ENCODE measurements at regions not wholly inside any gene's neighbourhood (a gene's known extent, or its start where the extent isn't known, plus 50 kb on each side); places are given as distances from the start of the nearest gene placed in this dataset.

GRCh38 chr15:95561463-95561862 lies 769.0 kb upstream of the NR2F2 start:
- Histone ChIP-seq H3K4me1 (ENCODE audit: control insufficient read depth, insufficient read depth, low read length) (no peaks in the 10 kb centered on the region), H3K4me3 (ENCODE audit: low read length) (no peak overlapping the region), H3K27me3 (ENCODE audit: control insufficient read depth, insufficient read depth, low read length) (no peaks in the 10 kb centered on the region), H3K36me3 (ENCODE audit: control insufficient read depth, insufficient read depth, low read length) (no peaks in the 10 kb centered on the region), H3K9ac (ENCODE audit: low read length) (no peak overlapping the region), H3K9me3 (ENCODE audit: control insufficient read depth, low read length) (no peaks in the 10 kb centered on the region)

GRCh38 chr15:95563634-95564033 lies 766.9 kb upstream of the NR2F2 start:
- H3K27me3 ChIP-seq (ENCODE audit: control insufficient read depth, insufficient read depth, low read length), result no peaks in the 10 kb centered on the region
- H3K9me3 ChIP-seq (ENCODE audit: control insufficient read depth, low read length), result no peaks in the 10 kb centered on the region
- H3K4me1 ChIP-seq (ENCODE audit: control insufficient read depth, insufficient read depth, low read length), result no peaks in the 10 kb centered on the region
- H3K4me3 ChIP-seq (ENCODE audit: low read length), result no peak overlapping the region
- no peaks in the 10 kb centered on the region for H3K36me3 ChIP-seq (ENCODE audit: control insufficient read depth, insufficient read depth, low read length)
- no peak overlapping the region for H3K9ac ChIP-seq (ENCODE audit: low read length)

GRCh38 chr15:95565016-95565600 lies 765.4 kb upstream of the NR2F2 start:
- H3K4me1 ChIP-seq (ENCODE audit: control insufficient read depth, insufficient read depth, low read length), result no peaks in the 10 kb centered on the region
- no peak overlapping the region for H3K4me3 ChIP-seq (ENCODE audit: low read length)
- H3K27me3 ChIP-seq (ENCODE audit: control insufficient read depth, insufficient read depth, low read length), result no peaks in the 10 kb centered on the region
- no peak overlapping the region for H3K9ac ChIP-seq (ENCODE audit: low read length)
- no peaks in the 10 kb centered on the region for H3K36me3 ChIP-seq (ENCODE audit: control insufficient read depth, insufficient read depth, low read length)
- H3K9me3 ChIP-seq (ENCODE audit: control insufficient read depth, low read length), result no peaks in the 10 kb centered on the region

GRCh38 chr15:95565690-95566089 lies 764.8 kb upstream of the NR2F2 start:
- Histone ChIP-seq H3K4me3 (ENCODE audit: low read length) (no peak overlapping the region), H3K4me1 (ENCODE audit: control insufficient read depth, insufficient read depth, low read length) (no peaks in the 10 kb centered on the region), H3K36me3 (ENCODE audit: control insufficient read depth, insufficient read depth, low read length) (no peaks in the 10 kb centered on the region), H3K9ac (ENCODE audit: low read length) (no peak overlapping the region), H3K9me3 (ENCODE audit: control insufficient read depth, low read length) (no peaks in the 10 kb centered on the region), H3K27me3 (ENCODE audit: control insufficient read depth, insufficient read depth, low read length) (no peaks in the 10 kb centered on the region)

GRCh38 chr15:95567686-95568085 lies 762.8 kb upstream of the NR2F2 start:
- no peaks in the 10 kb centered on the region for H3K27me3 ChIP-seq (ENCODE audit: control insufficient read depth, insufficient read depth, low read length)
- H3K9me3 ChIP-seq (ENCODE audit: control insufficient read depth, low read length), result no peaks in the 10 kb centered on the region
- no peak overlapping the region for H3K4me3 ChIP-seq (ENCODE audit: low read length)
- no peak overlapping the region for H3K9ac ChIP-seq (ENCODE audit: low read length)
- H3K4me1 ChIP-seq (ENCODE audit: control insufficient read depth, insufficient read depth, low read length), result no peaks in the 10 kb centered on the region
- no peaks in the 10 kb centered on the region for H3K36me3 ChIP-seq (ENCODE audit: control insufficient read depth, insufficient read depth, low read length)

- H3K27me3 ChIP-seq (ENCODE audit: control insufficient read depth, insufficient read depth, low read length), result no peaks in the 10 kb centered on the region
- H3K9me3 ChIP-seq (ENCODE audit: control insufficient read depth, low read length), result no peaks in the 10 kb centered on the region
- H3K36me3 ChIP-seq (ENCODE audit: control insufficient read depth, insufficient read depth, low read length), result no peaks in the 10 kb centered on the region
- H3K9ac ChIP-seq (ENCODE audit: low read length), result no peak overlapping the region
- H3K4me1 ChIP-seq (ENCODE audit: control insufficient read depth, insufficient read depth, low read length), result no peaks in the 10 kb centered on the region
- no peak overlapping the region for H3K4me3 ChIP-seq (ENCODE audit: low read length)
Observed at GRCh38 chr15:95574053-95574452, 756.4 kb upstream of the NR2F2 start.

GRCh38 chr15:95577927-95578326 lies 752.6 kb upstream of the NR2F2 start:
- Histone ChIP-seq H3K9me3 (ENCODE audit: control insufficient read depth, low read length) (no peaks in the 10 kb centered on the region), H3K36me3 (ENCODE audit: control insufficient read depth, insufficient read depth, low read length) (no peaks in the 10 kb centered on the region), H3K9ac (ENCODE audit: low read length) (no peak overlapping the region), H3K27me3 (ENCODE audit: control insufficient read depth, insufficient read depth, low read length) (no peaks in the 10 kb centered on the region), H3K4me3 (ENCODE audit: low read length) (no peak overlapping the region), H3K4me1 (ENCODE audit: control insufficient read depth, insufficient read depth, low read length) (no peaks in the 10 kb centered on the region)

- Histone ChIP-seq H3K9ac (ENCODE audit: low read length) (no peak overlapping the region), H3K27me3 (ENCODE audit: control insufficient read depth, insufficient read depth, low read length) (no peaks in the 10 kb centered on the region), H3K4me3 (ENCODE audit: low read length) (no peak overlapping the region), H3K9me3 (ENCODE audit: control insufficient read depth, low read length) (no peaks in the 10 kb centered on the region), H3K36me3 (ENCODE audit: control insufficient read depth, insufficient read depth, low read length) (no peaks in the 10 kb centered on the region), H3K4me1 (ENCODE audit: control insufficient read depth, insufficient read depth, low read length) (no peaks in the 10 kb centered on the region)
Observed at GRCh38 chr15:95580121-95580520, 750.4 kb upstream of the NR2F2 start.

- no peaks in the 10 kb centered on the region for H3K9me3 ChIP-seq (ENCODE audit: control insufficient read depth, low read length)
Observed at GRCh38 chr15:95581595-95581994, 748.9 kb upstream of the NR2F2 start.

GRCh38 chr15:95584088-95584487 lies 746.4 kb upstream of the NR2F2 start:
- Histone ChIP-seq H3K4me1 (ENCODE audit: control insufficient read depth, insufficient read depth, low read length) (no peaks in the 10 kb centered on the region), H3K9ac (ENCODE audit: low read length) (no peak overlapping the region), H3K9me3 (ENCODE audit: control insufficient read depth, low read length) (no peaks in the 10 kb centered on the region), H3K4me3 (ENCODE audit: low read length) (no peak overlapping the region), H3K36me3 (ENCODE audit: control insufficient read depth, insufficient read depth, low read length) (no peaks in the 10 kb centered on the region), H3K27me3 (ENCODE audit: control insufficient read depth, insufficient read depth, low read length) (no peaks in the 10 kb centered on the region)

More at GRCh38 chr15:95581595-95581994, 748.9 kb upstream of the NR2F2 start:
- Histone ChIP-seq H3K4me3 (ENCODE audit: low read length) (no peak overlapping the region), H3K27me3 (ENCODE audit: control insufficient read depth, insufficient read depth, low read length) (no peaks in the 10 kb centered on the region), H3K9ac (ENCODE audit: low read length) (no peak overlapping the region), H3K36me3 (ENCODE audit: control insufficient read depth, insufficient read depth, low read length) (no peaks in the 10 kb centered on the region), H3K4me1 (ENCODE audit: control insufficient read depth, insufficient read depth, low read length) (no peaks in the 10 kb centered on the region)

- H3K9me3 ChIP-seq (ENCODE audit: control insufficient read depth, low read length), result no peaks in the 10 kb centered on the region
- no peaks in the 10 kb centered on the region for H3K4me1 ChIP-seq (ENCODE audit: control insufficient read depth, insufficient read depth, low read length)
- no peak overlapping the region for H3K4me3 ChIP-seq (ENCODE audit: low read length)
- H3K27me3 ChIP-seq (ENCODE audit: control insufficient read depth, insufficient read depth, low read length), result no peaks in the 10 kb centered on the region
- no peak overlapping the region for H3K9ac ChIP-seq (ENCODE audit: low read length)
- no peaks in the 10 kb centered on the region for H3K36me3 ChIP-seq (ENCODE audit: control insufficient read depth, insufficient read depth, low read length)
Observed at GRCh38 chr15:95588056-95588455, 742.4 kb upstream of the NR2F2 start.

GRCh38 chr15:95590533-95591044 lies 739.9 kb upstream of the NR2F2 start:
- no peak overlapping the region for H3K9ac ChIP-seq (ENCODE audit: low read length)
- H3K27me3 ChIP-seq (ENCODE audit: control insufficient read depth, insufficient read depth, low read length), result no peaks in the 10 kb centered on the region
- H3K9me3 ChIP-seq (ENCODE audit: control insufficient read depth, low read length), result no peaks in the 10 kb centered on the region
- H3K36me3 ChIP-seq (ENCODE audit: control insufficient read depth, insufficient read depth, low read length), result no peaks in the 10 kb centered on the region
- H3K4me3 ChIP-seq (ENCODE audit: low read length), result no peak overlapping the region
- no peaks in the 10 kb centered on the region for H3K4me1 ChIP-seq (ENCODE audit: control insufficient read depth, insufficient read depth, low read length)

GRCh38 chr15:95591270-95591669 lies 739.2 kb upstream of the NR2F2 start:
- no peaks in the 10 kb centered on the region for H3K4me1 ChIP-seq (ENCODE audit: control insufficient read depth, insufficient read depth, low read length)
- H3K9ac ChIP-seq (ENCODE audit: low read length), result no peak overlapping the region
- no peaks in the 10 kb centered on the region for H3K9me3 ChIP-seq (ENCODE audit: control insufficient read depth, low read length)
- H3K27me3 ChIP-seq (ENCODE audit: control insufficient read depth, insufficient read depth, low read length), result no peaks in the 10 kb centered on the region
- H3K4me3 ChIP-seq (ENCODE audit: low read length), result no peak overlapping the region
- no peaks in the 10 kb centered on the region for H3K36me3 ChIP-seq (ENCODE audit: control insufficient read depth, insufficient read depth, low read length)

Measured in mucosa of stomach (tissue), 1 donor.